ENCODE measurements at regions not wholly inside any gene's neighbourhood (a gene's known extent, or its start where the extent isn't known, plus 50 kb on each side); places are given as distances from the start of the nearest gene placed in this dataset.
"Not testable (repeated sequence)": the region's sequence is repeated elsewhere in the genome, so short reads cannot be mapped to it uniquely, and the experiment has no call there.

- no peak for DNase-seq (ENCODE audit: low spot score)
These were observed 2114.6 kb downstream of the TP53TG3F start for GRCh38 chr16:35574011-35574410.

GRCh38 chr16:35574454-35575431 is 2115.3 kb downstream of the TP53TG3F start:
- no peak for DNase-seq (ENCODE audit: low spot score)

DNA sequence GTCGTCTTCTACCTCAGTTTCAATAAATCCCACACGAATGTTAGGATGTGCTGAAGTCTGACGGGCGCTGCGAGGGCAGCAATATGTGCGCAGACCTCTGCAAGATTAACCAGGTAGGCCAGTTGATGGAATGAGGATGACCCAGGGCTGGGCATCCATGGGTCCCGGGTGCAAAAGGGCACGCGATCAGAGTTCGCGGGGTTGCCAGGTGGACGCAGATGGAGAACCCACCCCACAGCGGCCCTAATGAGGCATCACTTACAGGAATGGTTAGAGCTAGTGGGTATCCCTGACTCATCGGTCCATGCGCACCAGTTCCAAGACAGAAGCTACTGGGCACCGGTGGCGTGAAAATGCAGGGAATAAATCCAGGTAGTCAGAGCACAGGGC is 2116.0 kb downstream of the TP53TG3F start:
- DNase-seq (ENCODE audit: low spot score): no peak

DNA sequence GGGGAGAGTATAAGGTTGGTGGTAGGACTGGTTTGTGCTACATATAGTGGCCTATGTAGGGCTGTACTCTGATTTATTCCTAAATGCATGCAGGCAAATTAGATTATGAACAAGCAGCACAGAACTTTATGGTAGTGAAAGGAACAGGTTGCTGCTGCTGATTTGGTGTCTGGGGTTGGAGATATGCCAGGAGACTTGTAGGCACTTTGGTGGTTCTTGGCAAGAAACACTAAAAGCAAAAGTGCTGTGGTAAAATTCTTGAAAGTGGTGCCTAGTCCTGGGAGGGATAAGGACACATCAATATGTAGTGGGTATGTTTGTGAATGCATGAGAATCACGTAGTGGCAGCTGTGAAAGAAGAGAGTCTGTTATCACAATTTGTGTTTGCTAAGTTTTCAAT is 2126.0 kb downstream of the TP53TG3F start:
- no peak for DNase-seq (ENCODE audit: low spot score)

GRCh38 chr16:35590913-35591312 is 2131.5 kb downstream of the TP53TG3F start:
- not testable (repeated sequence) for DNase-seq (ENCODE audit: low spot score)

DNA sequence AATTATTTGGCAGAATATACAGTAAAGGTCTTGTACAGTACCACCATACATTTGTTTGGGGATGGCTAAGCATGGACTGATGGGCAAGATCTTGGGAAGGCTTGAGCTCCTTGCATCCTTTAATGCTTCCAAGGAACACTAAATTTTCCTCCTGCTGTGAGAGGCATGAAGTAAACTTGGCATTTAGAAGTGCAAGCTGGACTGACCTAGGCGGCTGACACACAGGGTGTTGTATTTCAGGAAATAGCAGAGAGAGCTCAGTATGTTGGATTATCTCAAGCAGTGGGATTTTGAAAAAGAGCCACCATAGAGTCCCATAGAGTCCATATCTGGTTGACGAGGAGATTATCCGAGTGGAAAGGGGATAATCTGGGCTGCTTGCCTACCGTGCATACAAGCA is 2137.1 kb downstream of the TP53TG3F start:
- DNase-seq (ENCODE audit: low spot score): no peak

DNA sequence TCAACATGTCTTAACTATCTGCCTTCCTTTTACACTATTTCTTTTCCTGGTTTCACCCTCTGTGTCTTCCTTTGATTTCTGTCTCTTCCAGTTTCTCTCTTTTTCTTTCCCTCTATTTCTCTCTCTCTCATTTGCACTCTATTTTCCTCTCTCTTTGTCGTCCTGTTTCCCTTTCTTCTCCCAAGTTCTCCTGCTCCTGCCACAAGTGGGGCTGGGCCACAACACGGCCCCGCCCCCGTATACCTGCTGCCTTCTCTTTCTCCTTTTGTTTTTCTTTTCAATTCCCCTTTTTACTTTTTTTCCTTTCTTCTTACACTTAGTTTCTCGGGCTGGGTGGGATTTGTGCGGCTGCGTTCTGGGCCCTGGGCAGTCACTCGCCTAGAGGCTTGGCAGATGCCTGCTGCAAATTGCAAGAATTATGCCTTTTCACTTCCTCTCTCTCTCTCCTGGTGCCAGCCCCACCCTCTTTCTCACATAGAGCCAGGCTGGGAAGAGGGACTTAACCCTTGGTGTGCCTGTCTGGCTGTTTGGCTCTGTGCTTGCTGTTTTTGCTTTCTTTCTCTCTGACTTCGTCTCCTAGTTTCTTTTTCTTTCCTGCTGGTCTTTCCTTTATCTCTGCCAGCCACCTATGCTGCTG is 2139.4 kb downstream of the TP53TG3F start:
- no peak for DNase-seq (ENCODE audit: low spot score)

- no peak for DNase-seq (ENCODE audit: low spot score)
These were observed 2140.2 kb downstream of the TP53TG3F start for GRCh38 chr16:35599429-35600160.

DNA sequence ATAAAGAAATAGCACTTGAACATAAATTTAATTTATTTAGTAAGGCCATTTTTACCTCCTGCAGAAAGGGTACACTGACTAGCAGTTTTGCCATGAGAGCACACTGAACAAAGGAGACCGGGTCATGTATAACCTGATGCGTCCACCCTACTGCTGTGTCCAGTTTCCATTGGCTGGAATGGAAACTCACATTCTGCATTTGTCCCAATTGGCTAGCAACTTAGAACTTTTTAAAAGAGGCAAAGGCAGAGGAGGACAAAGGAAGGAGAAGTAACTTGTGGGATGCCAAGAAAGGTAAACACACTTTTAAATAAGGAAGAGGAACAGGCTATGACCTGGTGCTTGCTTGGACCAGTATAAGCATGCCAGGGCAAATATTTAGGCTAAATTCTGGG is 2140.7 kb downstream of the TP53TG3F start:
- not testable (repeated sequence) for DNase-seq (ENCODE audit: low spot score)

- no peak for DNase-seq (ENCODE audit: low spot score)
These were observed 2142.7 kb downstream of the TP53TG3F start for GRCh38 chr16:35602116-35602515.

GRCh38 chr16:35603371-35603770 is 2144.0 kb downstream of the TP53TG3F start:
- DNase-seq (ENCODE audit: low spot score): not testable (repeated sequence)

DNA sequence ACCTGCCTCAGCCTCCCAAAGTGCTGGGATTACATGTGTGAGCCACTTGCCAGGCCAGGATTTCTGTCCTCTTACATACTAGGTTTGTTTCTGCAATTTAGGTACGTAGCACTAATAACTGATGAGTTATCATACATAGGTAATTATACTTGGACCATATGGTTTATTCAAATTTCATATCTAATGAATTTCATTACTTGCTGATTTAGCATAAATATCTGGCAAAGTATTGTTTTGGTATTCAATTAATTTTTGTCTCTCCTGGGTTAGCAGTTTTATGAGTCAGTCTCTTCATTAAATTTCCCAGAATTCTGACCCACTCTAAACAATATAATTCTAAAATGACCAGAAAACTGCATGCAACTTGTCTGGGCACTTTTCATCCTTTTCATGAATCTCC is 2146.5 kb downstream of the TP53TG3F start:
- DNase-seq (ENCODE audit: low spot score): no peak

DNA sequence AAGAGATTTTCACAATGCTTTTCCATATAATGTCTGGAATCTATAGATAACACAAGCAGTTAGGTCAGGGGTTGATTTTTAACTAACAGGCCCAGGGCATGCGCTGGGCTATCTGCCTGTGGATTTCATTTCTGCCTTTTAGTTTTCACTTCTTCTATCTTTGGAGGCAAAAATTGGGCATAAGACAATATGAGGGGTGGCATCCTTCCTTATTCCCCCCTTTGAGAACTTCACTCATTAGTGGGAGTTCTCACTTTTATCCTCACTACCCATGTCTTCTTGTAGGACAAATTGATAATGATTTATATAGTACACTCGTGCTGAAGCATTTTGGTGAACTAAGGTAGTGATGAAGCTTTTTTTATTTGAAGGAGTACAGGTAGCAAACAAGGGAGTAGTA is 2155.5 kb downstream of the TP53TG3F start:
- not testable (repeated sequence) for DNase-seq (ENCODE audit: low spot score)

GRCh38 chr16:35619176-35619575 is 2159.8 kb downstream of the TP53TG3F start:
- not testable (repeated sequence) for DNase-seq (ENCODE audit: low spot score)

DNA sequence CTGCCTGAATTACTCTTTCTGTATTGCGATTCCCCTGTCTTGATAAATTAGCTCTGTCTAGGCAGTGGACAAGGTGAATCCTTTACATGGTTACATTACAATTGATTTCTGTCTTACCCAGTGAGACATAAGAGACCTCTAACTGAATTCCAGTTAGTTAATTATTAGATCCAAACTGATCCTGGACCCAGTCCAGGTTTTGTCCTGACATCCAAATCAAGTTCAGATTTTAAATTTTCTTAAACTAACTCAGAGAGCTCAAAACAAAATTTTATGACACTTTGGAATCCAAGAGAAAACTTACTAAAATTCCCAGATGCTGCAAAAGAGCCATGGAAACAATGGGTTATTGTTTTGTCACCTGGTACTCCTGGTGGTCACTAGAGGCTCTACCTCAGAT is 2166.6 kb downstream of the TP53TG3F start:
- DNase-seq (ENCODE audit: low spot score): no peak

GRCh38 chr16:35628976-35629375 is 2169.6 kb downstream of the TP53TG3F start:
- no peak for DNase-seq (ENCODE audit: low spot score)

- no peak for DNase-seq (ENCODE audit: low spot score)
These were observed 2172.0 kb downstream of the TP53TG3F start for GRCh38 chr16:35631261-35631945.

- no peak for DNase-seq (ENCODE audit: low spot score)
These were observed 2177.2 kb downstream of the TP53TG3F start for GRCh38 chr16:35636480-35637230.

DNA sequence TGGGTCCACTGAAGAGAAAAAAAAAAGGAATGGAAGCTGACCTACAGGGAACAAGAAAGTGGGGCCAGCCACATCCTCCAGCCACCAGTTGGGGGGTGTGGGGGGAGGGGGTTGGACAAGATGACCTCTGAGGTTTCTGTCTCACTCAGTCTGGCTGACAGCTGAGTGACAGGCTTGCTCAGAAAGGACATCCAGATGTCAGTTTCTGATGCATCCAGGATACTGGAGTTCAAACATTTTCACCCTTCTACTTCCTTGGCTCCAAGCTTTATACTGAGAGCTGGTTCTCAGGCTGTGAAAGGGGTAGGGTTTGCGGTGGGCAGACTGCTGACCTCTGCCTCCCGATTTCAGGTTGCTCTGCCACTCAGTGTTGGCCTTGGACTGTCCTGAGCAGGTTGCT is 2178.3 kb downstream of the TP53TG3F start:
- DNase-seq (ENCODE audit: low spot score): no peak

DNA sequence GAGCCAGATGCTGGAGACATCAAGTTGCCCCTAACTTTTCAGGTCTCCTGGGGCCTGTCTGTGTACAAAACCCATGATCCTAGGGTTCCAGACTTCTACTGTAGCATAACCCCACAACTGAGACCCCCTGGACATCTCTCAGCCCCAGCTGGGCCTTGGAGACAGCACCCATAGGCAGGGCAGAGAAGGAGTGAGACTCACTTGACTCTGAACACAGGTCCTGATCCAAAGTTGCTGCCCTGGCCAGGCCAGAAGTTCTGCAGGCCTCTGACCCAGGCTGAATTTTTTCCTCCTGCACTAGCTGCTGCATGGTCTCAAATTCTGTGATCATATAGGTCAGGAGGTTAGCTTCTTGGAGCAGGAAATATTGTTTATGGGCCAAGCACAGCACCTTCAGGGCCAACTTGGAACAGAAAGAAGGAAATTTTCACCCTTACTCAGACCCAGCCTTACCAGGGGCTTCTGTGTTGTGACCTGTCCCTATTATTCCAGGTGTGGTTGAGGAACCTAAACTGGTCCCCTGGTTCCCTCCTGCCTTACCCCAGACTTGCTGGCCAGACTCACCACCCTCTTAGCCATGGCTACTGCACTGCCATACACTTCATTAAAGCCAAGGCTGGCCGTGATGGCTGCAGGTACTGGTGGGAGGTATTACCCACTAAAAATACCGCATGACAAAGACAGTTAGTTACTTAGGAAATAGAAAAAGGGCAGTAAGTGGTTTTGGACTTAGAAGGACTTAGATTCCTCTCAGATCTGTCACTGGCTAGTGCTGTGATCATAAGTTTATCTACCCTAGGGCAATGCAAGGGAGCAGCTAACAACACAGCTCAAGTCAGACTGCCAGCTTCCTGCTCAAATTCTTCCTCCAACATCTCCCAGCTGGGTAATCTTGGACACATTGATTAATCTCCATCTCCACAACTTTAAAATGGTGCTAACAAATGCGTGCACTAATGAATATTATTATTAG is 2180.1 kb downstream of the TP53TG3F start:
- no peak for DNase-seq (ENCODE audit: low spot score)
